ENCODE measurements at regions not wholly inside any gene's neighbourhood (a gene's known extent, or its start where the extent isn't known, plus 50 kb on each side); places are given as distances from the start of the nearest gene placed in this dataset.

DNA sequence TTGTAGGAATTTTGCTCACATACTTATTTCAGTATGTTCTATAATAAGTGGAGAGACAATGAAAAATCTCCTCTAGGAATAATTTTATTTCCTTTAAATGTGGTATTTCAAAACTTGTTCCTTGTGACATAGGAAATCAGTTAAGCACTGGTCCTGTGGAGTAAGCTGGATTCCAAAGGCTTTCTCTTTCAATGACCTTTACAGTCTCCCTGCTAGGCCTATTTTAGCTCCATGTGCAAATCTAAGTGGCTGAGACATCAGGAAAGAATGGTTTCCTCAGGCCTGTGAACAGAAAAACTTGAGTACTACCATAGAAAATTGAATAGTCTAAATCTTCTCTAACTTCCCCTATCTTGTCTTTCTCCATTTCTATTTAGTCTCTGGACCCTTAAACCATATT lies 514.2 kb upstream of the TLE4 start:
- TF ChIP-seq, protein P1, sequence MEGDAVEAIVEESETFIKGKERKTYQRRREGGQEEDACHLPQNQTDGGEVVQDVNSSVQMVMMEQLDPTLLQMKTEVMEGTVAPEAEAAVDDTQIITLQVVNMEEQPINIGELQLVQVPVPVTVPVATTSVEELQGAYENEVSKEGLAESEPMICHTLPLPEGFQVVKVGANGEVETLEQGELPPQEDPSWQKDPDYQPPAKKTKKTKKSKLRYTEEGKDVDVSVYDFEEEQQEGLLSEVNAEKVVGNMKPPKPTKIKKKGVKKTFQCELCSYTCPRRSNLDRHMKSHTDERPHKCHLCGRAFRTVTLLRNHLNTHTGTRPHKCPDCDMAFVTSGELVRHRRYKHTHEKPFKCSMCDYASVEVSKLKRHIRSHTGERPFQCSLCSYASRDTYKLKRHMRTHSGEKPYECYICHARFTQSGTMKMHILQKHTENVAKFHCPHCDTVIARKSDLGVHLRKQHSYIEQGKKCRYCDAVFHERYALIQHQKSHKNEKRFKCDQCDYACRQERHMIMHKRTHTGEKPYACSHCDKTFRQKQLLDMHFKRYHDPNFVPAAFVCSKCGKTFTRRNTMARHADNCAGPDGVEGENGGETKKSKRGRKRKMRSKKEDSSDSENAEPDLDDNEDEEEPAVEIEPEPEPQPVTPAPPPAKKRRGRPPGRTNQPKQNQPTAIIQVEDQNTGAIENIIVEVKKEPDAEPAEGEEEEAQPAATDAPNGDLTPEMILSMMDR (IDR thresholded peaks at IDR 0.05), result no peak
- no peak for TF ChIP-seq ZFX (IDR thresholded peaks at IDR 0.05; ENCODE audit: borderline replicate concordance)

Data from 22Rv1 (cell line).